LNCaP clone FGC (cell line): ENCODE measurements at regions not wholly inside any gene's neighbourhood (a gene's known extent, or its start where the extent isn't known, plus 50 kb on each side); places are given as distances from the start of the nearest gene placed in this dataset.

Experiments
- DNase-seq: peaks from one replicate; pipeline ENCODE4 v3.0.0-alpha.2; 2011; ENCODE audit warnings: low read depth
- H3K4me3 ChIP-seq: 2 replicates; pipeline ENCODE4 v1.5.1; 2011; ENCODE audit warnings: mild to moderate bottlenecking, low read depth, low read length, control low read depth
- CTCF ChIP-seq: IDR thresholded peaks from 2 replicates; pipeline ENCODE4 v1.5.1; 2012; ENCODE audit warnings: mild to moderate bottlenecking; ENCODE audit not compliant: control insufficient read depth, insufficient read depth; ENCODE audit errors: extremely low read depth

- no peak for TF ChIP-seq CTCF
- no peak overlapping the region for H3K4me3 ChIP-seq
- DNase-seq: no peak
Observed at GRCh38 chr5:91217859-91218258, 165.3 kb downstream of the ARRDC3 start.

- DNase-seq: no peak
- TF ChIP-seq CTCF: no peak
- H3K4me3 ChIP-seq: no peak overlapping the region
Observed at GRCh38 chr5:91214571-91214970, 168.5 kb downstream of the ARRDC3 start.
